ENCODE measurements at regions not wholly inside any gene's neighbourhood (a gene's known extent, or its start where the extent isn't known, plus 50 kb on each side); places are given as distances from the start of the nearest gene placed in this dataset.

GRCh38 chr5:56313004-56313531, 79.9 kb upstream of the ANKRD55 start:
- no peak for TF ChIP-seq CTCF (IDR thresholded peaks at IDR 0.05)
- TF ChIP-seq POLR2A (IDR thresholded peaks at IDR 0.05), result no peak

Measured in right lobe of liver (tissue), 4 donors.